WTC11 (cell line): ENCODE measurements at regions not wholly inside any gene's neighbourhood (a gene's known extent, or its start where the extent isn't known, plus 50 kb on each side); places are given as distances from the start of the nearest gene placed in this dataset.

Source experiments
- ATAC-seq: fragments of 200-7000 bp; cut with Tn5 transposase; 2 replicates; pipeline ENCODE4 v1.10.0; 2021; ENCODE audit warnings: mild to moderate bottlenecking, moderate library complexity
- CTCF ChIA-PET: fragments of 300-600 bp; sonication (Branson Sonifier 250); formaldehyde crosslinking; loops from one replicate; lab custom pipeline; 2021; ENCODE audit warnings: antibody characterized with exemption; lab: Charles Lee
- POLR2A ChIA-PET: fragments of 350-600 bp; sonication (Branson Sonifier 250); formaldehyde crosslinking; loops from one replicate; lab custom pipeline; 2021; ENCODE audit warnings: antibody characterized with exemption; lab: Charles Lee
- DNase-seq: peaks from one replicate; pipeline ENCODE4 v3.0.0; 2021; ENCODE audit warnings: low spot score
- H3K27ac Mint-ChIP-seq: 2 replicates; pipeline ENCODE4 v1.8.0; 2021; ENCODE audit warnings: mixed read lengths
- H3K27me3 Mint-ChIP-seq: 2 replicates; pipeline ENCODE4 v1.8.0; 2021; ENCODE audit warnings: low read depth, mild to moderate bottlenecking, moderate library complexity, mixed read lengths
- H3K36me3 Mint-ChIP-seq: 2 replicates; pipeline ENCODE4 v1.8.0; 2021; ENCODE audit warnings: mixed read lengths
- H3K4me1 Mint-ChIP-seq: 2 replicates; pipeline ENCODE4 v1.8.0; 2022; ENCODE audit warnings: mixed read lengths
- H3K4me3 Mint-ChIP-seq: 2 replicates; pipeline ENCODE4 v1.8.0; 2021; ENCODE audit warnings: mild to moderate bottlenecking, moderate library complexity, mixed read lengths
- H3K9me3 Mint-ChIP-seq: 2 replicates; pipeline ENCODE4 v1.8.0; 2021; ENCODE audit warnings: mixed read lengths
- AFF4 ChIP-seq: sonication (generic); formaldehyde crosslinking; IDR thresholded peaks from 2 replicates; pipeline ENCODE4 v1.8.1; 2023; ENCODE audit warnings: mild to moderate bottlenecking, missing genetic modification reagents, borderline replicate concordance
- ARID4B ChIP-seq: sonication (generic); formaldehyde crosslinking; IDR thresholded peaks from 2 replicates; pipeline ENCODE4 v1.8.0; 2023; ENCODE audit warnings: missing genetic modification reagents, mild to moderate bottlenecking, borderline replicate concordance
- CREM ChIP-seq: sonication (generic); formaldehyde crosslinking; IDR thresholded peaks from 2 replicates; pipeline ENCODE4 v1.8.1; 2022; ENCODE audit warnings: mild to moderate bottlenecking, missing genetic modification reagents, moderate library complexity
- ELF4 ChIP-seq: sonication (generic); formaldehyde crosslinking; IDR thresholded peaks from 2 replicates; pipeline ENCODE4 v1.8.1; 2022; ENCODE audit warnings: low read depth, mild to moderate bottlenecking, moderate library complexity, missing genetic modification reagents
- ERG ChIP-seq: fragments of 250-450 bp; sonication (Bioruptor Pico); IDR thresholded peaks from 2 replicates; pipeline ENCODE4 v1.8.0; 2021; ENCODE audit warnings: mild to moderate bottlenecking
- GTF2I ChIP-seq: fragments of 250-450 bp; sonication (Bioruptor Pico); conservative IDR thresholded peaks from 2 replicates; pipeline ENCODE4 v1.4.0; 2021; ENCODE audit warnings: mild to moderate bottlenecking
- JUN ChIP-seq: sonication (generic); formaldehyde crosslinking; IDR thresholded peaks from 2 replicates; pipeline ENCODE4 v1.8.0; 2023; ENCODE audit warnings: mild to moderate bottlenecking, missing genetic modification reagents
- KAT7 ChIP-seq: sonication (generic); formaldehyde crosslinking; IDR thresholded peaks from 2 replicates; pipeline ENCODE4 v1.8.1; 2023; ENCODE audit warnings: missing genetic modification reagents, mild to moderate bottlenecking, borderline replicate concordance
- MYBL2 ChIP-seq: sonication (generic); formaldehyde crosslinking; IDR thresholded peaks from 2 replicates; pipeline ENCODE4 v1.8.1; 2023; ENCODE audit warnings: mild to moderate bottlenecking, moderate library complexity, missing genetic modification reagents
- NFATC4 ChIP-seq: fragments of 250-450 bp; sonication (Bioruptor Pico); IDR thresholded peaks from 2 replicates; pipeline ENCODE4 v1.9.0; 2021; ENCODE audit warnings: mild to moderate bottlenecking
- NR2C2 ChIP-seq: sonication (generic); formaldehyde crosslinking; IDR thresholded peaks from 2 replicates; pipeline ENCODE4 v1.8.0; 2022; ENCODE audit warnings: mild to moderate bottlenecking, missing genetic modification reagents
- SP1 ChIP-seq: sonication (generic); formaldehyde crosslinking; conservative IDR thresholded peaks from 2 replicates; pipeline ENCODE4 v1.8.1; 2022; ENCODE audit warnings: missing genetic modification reagents
- TEAD4 ChIP-seq: sonication (generic); formaldehyde crosslinking; IDR thresholded peaks from 2 replicates; pipeline ENCODE4 v1.8.0; 2022; ENCODE audit warnings: mild to moderate bottlenecking, missing genetic modification reagents
- TP53 ChIP-seq: sonication (generic); formaldehyde crosslinking; IDR thresholded peaks from 2 replicates; pipeline ENCODE4 v1.8.1; 2023; ENCODE audit warnings: mild to moderate bottlenecking, missing genetic modification reagents
- ZNF138 ChIP-seq: sonication (generic); formaldehyde crosslinking; conservative IDR thresholded peaks from 2 replicates; pipeline ENCODE4 v1.8.1; 2022; ENCODE audit warnings: mild to moderate bottlenecking, moderate library complexity, missing genetic modification reagents
- ZNF263 ChIP-seq: sonication (generic); formaldehyde crosslinking; IDR thresholded peaks from 2 replicates; pipeline ENCODE4 v1.8.1; 2022; ENCODE audit warnings: low read depth, mild to moderate bottlenecking, moderate library complexity, missing genetic modification reagents
- ZNF281 ChIP-seq: sonication (generic); formaldehyde crosslinking; IDR thresholded peaks from 2 replicates; pipeline ENCODE4 v1.8.0; 2023; ENCODE audit warnings: mild to moderate bottlenecking, missing genetic modification reagents
- ZNF317 ChIP-seq: sonication (generic); formaldehyde crosslinking; IDR thresholded peaks from 2 replicates; pipeline ENCODE4 v1.8.1; 2023; ENCODE audit warnings: low read depth, mild to moderate bottlenecking, moderate library complexity, missing genetic modification reagents, borderline replicate concordance
- ZNF416 ChIP-seq: fragments of 250-450 bp; sonication (Bioruptor Pico); IDR thresholded peaks from 2 replicates; pipeline ENCODE4 v1.9.0; 2021; ENCODE audit warnings: mild to moderate bottlenecking, inconsistent platforms
- ZNF512 ChIP-seq: sonication (generic); formaldehyde crosslinking; IDR thresholded peaks from 2 replicates; pipeline ENCODE4 v1.8.1; 2022; ENCODE audit warnings: missing genetic modification reagents, borderline replicate concordance
- ZNF671 ChIP-seq: fragments of 250-450 bp; sonication (Bioruptor Pico); IDR thresholded peaks from 2 replicates; pipeline ENCODE4 v1.8.0; 2021; ENCODE audit warnings: mild to moderate bottlenecking

- TF ChIP-seq ZNF263 (CRISPR knock-in tag), result no peak
- TF ChIP-seq JUN (CRISPR knock-in tag), result no peak
Observed at GRCh38 chr12:90831712-90832111, 123.3 kb downstream of the CCER1 start (continued).

GRCh38 chr12:90829044-90829443, 125.9 kb downstream of the CCER1 start:
- ChIA-PET CTCF (no interaction called here), POLR2A (no interaction called here)
- Mint-ChIP-seq H3K4me3 (no peak overlapping the region), H3K9me3 (peaks cover 7% of the 10 kb centered on the region), H3K27ac (no peak overlapping the region), H3K4me1 (peaks cover 3% of the 10 kb centered on the region; the same call in 1 of the 2 replicates), H3K27me3 (no peaks in the 10 kb centered on the region), H3K36me3 (no peaks in the 10 kb centered on the region)
- DNase-seq (no peak), ATAC-seq (no peak)
- TF ChIP-seq MYBL2 (CRISPR knock-in tag) (no peak), KAT7 (CRISPR knock-in tag) (no peak), TP53 (CRISPR knock-in tag) (no peak), ZNF138 (CRISPR knock-in tag) (no peak), AFF4 (CRISPR knock-in tag) (no peak), ZNF263 (CRISPR knock-in tag) (no peak), ZNF512 (CRISPR knock-in tag) (no peak), ZNF317 (CRISPR knock-in tag) (no peak), ZNF671 (CRISPR knock-in tag) (no peak), ARID4B (no peak), ZNF281 (CRISPR knock-in tag) (no peak), GTF2I (no peak), ZNF416 (CRISPR knock-in tag) (no peak), CREM (CRISPR knock-in tag) (no peak), TEAD4 (CRISPR knock-in tag) (no peak), NR2C2 (no peak), SP1 (CRISPR knock-in tag) (no peak), ERG (CRISPR knock-in tag) (no peak), NFATC4 (CRISPR knock-in tag) (no peak), ELF4 (no peak)
